SK-N-SH (cell line): ENCODE measurements at regions not wholly inside any gene's neighbourhood (a gene's known extent, or its start where the extent isn't known, plus 50 kb on each side); places are given as distances from the start of the nearest gene placed in this dataset.

Source experiments
- CTCF ChIA-PET: fragments of 300-600, 350-600 bp; formaldehyde crosslinking; extraction: SDS; loops from one replicate; lab custom pipeline; 2021; lab: Yijun Ruan, JAX
- POLR2A ChIA-PET: fragments of 350-600 bp; sonication (Branson Sonifier 250); formaldehyde crosslinking; extraction: SDS; loops from one replicate; lab custom pipeline; 2020; ENCODE audit warnings: antibody characterized with exemption, inconsistent platforms; lab: Yijun Ruan, JAX
- DNase-seq: peaks from one replicate; pipeline ENCODE4 v3.0.0; 2012
- H2AFZ ChIP-seq: fragments of 200-600 bp; sonication (generic); 2 replicates; pipeline ENCODE4 v1.8.1; 2016; ENCODE audit warnings: antibody characterized with exemption, mild to moderate bottlenecking, low read depth
- H3F3A ChIP-seq: fragments of 200-600 bp; sonication (generic); replicated peaks from 2 replicates; pipeline ENCODE3; 2016; ENCODE audit warnings: antibody characterized with exemption, mild to moderate bottlenecking; ENCODE audit not compliant: insufficient read depth
- H3K27ac ChIP-seq, 2 experiments: fragments of 200-500 bp in 1 of 2; fragments of 200-600 bp in 1 of 2; sonication (Bioruptor generic) in 1 of 2; sonication (generic), shearing (Covaris generic) in 1 of 2; 2 replicates each; pipeline versions ENCODE4 v1.5.1 to v1.6.1; 2014 to 2016; ENCODE audit warnings: low read depth in 2 of 2, inconsistent platforms in 1 of 2, low read length in 1 of 2, mild to moderate bottlenecking in 1 of 2, mixed read lengths in 1 of 2
- H3K27me3 ChIP-seq: fragments of 200-600 bp; sonication (generic), shearing (Covaris generic); 2 replicates; pipeline ENCODE4 v1.6.1; 2016; ENCODE audit warnings: mixed run types; ENCODE audit not compliant: insufficient read depth
- H3K36me3 ChIP-seq, 2 experiments: fragments of 200-500 bp in 1 of 2; fragments of 200-600 bp in 1 of 2; sonication (Bioruptor generic) in 1 of 2; sonication (generic) in 1 of 2; replicated peaks in 1 of 2; 2 replicates each; pipeline versions ENCODE3 to v1.5.1; 2014 to 2016; ENCODE audit warnings: low read length in 1 of 2, mild to moderate bottlenecking in 1 of 2; ENCODE audit not compliant: insufficient read depth in 2 of 2, control insufficient read depth in 1 of 2
- H3K4me1 ChIP-seq, 2 experiments: fragments of 200-500 bp in 1 of 2; fragments of 200-600 bp in 1 of 2; sonication (Bioruptor generic) in 1 of 2; sonication (generic), shearing (Covaris generic) in 1 of 2; 2 replicates each; pipeline versions ENCODE4 v1.5.1 to v1.6.1; 2014 to 2016; ENCODE audit warnings: low read depth in 1 of 2, low read length in 1 of 2, mixed run types in 1 of 2; ENCODE audit not compliant: insufficient read depth in 2 of 2, control insufficient read depth in 1 of 2
- H3K4me2 ChIP-seq: fragments of 200-600 bp; sonication (generic), shearing (Covaris generic); 2 replicates; pipeline ENCODE4 v1.6.1; 2017; ENCODE audit warnings: mixed run types
- H3K4me3 ChIP-seq, 2 experiments: fragments of 200-500 bp in 1 of 2; fragments of 200-600 bp in 1 of 2; sonication (Bioruptor generic) in 1 of 2; sonication (generic), shearing (Covaris generic) in 1 of 2; 2 replicates each; pipeline versions ENCODE4 v1.5.1 to v1.8.1; 2014 to 2016; ENCODE audit warnings: low read depth in 2 of 2, inconsistent platforms in 1 of 2, low read length in 1 of 2, mild to moderate bottlenecking in 1 of 2, mixed read lengths in 1 of 2, moderate library complexity in 1 of 2
- H3K79me2 ChIP-seq: fragments of 200-600 bp; sonication (generic); 2 replicates; pipeline ENCODE4 v1.8.1; 2017; ENCODE audit warnings: mild to moderate bottlenecking; ENCODE audit not compliant: insufficient read depth
- H3K9ac ChIP-seq: fragments of 200-600 bp; sonication (generic); 2 replicates; pipeline ENCODE4 v1.6.1; 2017; ENCODE audit warnings: mixed run types
- H3K9me2 ChIP-seq: fragments of 200-600 bp; sonication (generic); 2 replicates; pipeline ENCODE4 v1.6.1; 2017; ENCODE audit warnings: mixed run types
- H3K9me3 ChIP-seq: fragments of 200-600 bp; sonication (generic); 2 replicates; pipeline ENCODE4 v1.6.1; 2017; ENCODE audit warnings: mixed run types, mild to moderate bottlenecking, moderate library complexity
- H4K20me1 ChIP-seq: fragments of 200-600 bp; sonication (generic); 2 replicates; pipeline ENCODE4 v1.6.1; 2017; ENCODE audit warnings: mild to moderate bottlenecking, mixed run types; ENCODE audit not compliant: insufficient read depth
- CHD2 ChIP-seq: fragments of 150-350 bp; IDR thresholded peaks from 2 replicates; pipeline ENCODE4 v1.6.1; 2018; ENCODE audit warnings: low read length; ENCODE audit not compliant: partially characterized antibody
- FOXM1 ChIP-seq: IDR thresholded peaks from 2 replicates; pipeline ENCODE4 v1.4.0; 2012; ENCODE audit warnings: low read depth, mild to moderate bottlenecking
- GABPA ChIP-seq: IDR thresholded peaks from 2 replicates; pipeline ENCODE4 v1.4.0; 2012; ENCODE audit warnings: low read depth, mild to moderate bottlenecking
- JUND ChIP-seq: IDR thresholded peaks from 2 replicates; pipeline ENCODE4 v1.4.0; 2012
- MAX ChIP-seq: IDR thresholded peaks from 2 replicates; pipeline ENCODE4 v1.4.0; 2012; ENCODE audit warnings: low read depth
- MEF2A ChIP-seq: IDR thresholded peaks from 2 replicates; pipeline ENCODE4 v1.4.0; 2012; ENCODE audit warnings: low read depth, borderline replicate concordance
- MXI1 ChIP-seq: IDR thresholded peaks from 2 replicates; pipeline ENCODE4 v1.6.1; 2012; ENCODE audit warnings: mild to moderate bottlenecking, low read depth, low read length, improper control_type of control experiment
- POLR2AphosphoS5 ChIP-seq: IDR thresholded peaks from 2 replicates; pipeline ENCODE4 v1.6.1; 2012; ENCODE audit warnings: low read depth, low read length
- RAD21 ChIP-seq: IDR thresholded peaks from 2 replicates; pipeline ENCODE4 v1.6.1; 2012; ENCODE audit warnings: mild to moderate bottlenecking, low read length
- RCOR1 ChIP-seq: fragments of 150-350 bp; IDR thresholded peaks from 2 replicates; pipeline ENCODE4 v1.6.1; 2017; ENCODE audit warnings: antibody characterized with exemption, low read length
- REST ChIP-seq: IDR thresholded peaks from 2 replicates; pipeline ENCODE4 v1.6.1; 2012; ENCODE audit warnings: mild to moderate bottlenecking, low read depth, low read length, moderate library complexity
- RFX5 ChIP-seq: IDR thresholded peaks from 2 replicates; pipeline ENCODE4 v1.6.1; 2012; ENCODE audit warnings: mild to moderate bottlenecking, improper control_type of control experiment, low read length
- SIN3A ChIP-seq: IDR thresholded peaks from 2 replicates; pipeline ENCODE4 v1.6.1; 2012; ENCODE audit warnings: low read depth, mild to moderate bottlenecking, low read length, moderate library complexity, borderline replicate concordance
- SMC3 ChIP-seq: IDR thresholded peaks from 2 replicates; pipeline ENCODE4 v1.6.1; 2012; ENCODE audit warnings: low read depth, low read length, improper control_type of control experiment
- TAF1 ChIP-seq: IDR thresholded peaks from 2 replicates; pipeline ENCODE4 v1.6.1; 2012; ENCODE audit warnings: low read depth, mild to moderate bottlenecking, low read length, moderate library complexity, borderline replicate concordance
- TCF12 ChIP-seq: IDR thresholded peaks from 2 replicates; pipeline ENCODE4 v1.4.0; 2012
- USF1 ChIP-seq: IDR thresholded peaks from 2 replicates; pipeline ENCODE4 v1.4.0; 2012; ENCODE audit warnings: low read depth, borderline replicate concordance
- YY1 ChIP-seq: IDR thresholded peaks from 2 replicates; pipeline ENCODE4 v1.4.0; 2012; ENCODE audit warnings: low read depth, mild to moderate bottlenecking
- WGBS: methylation state at CpG from one replicate; pipeline ENCODE4 v1.1.6; 2017; ENCODE audit warnings: low lambda C conversion rate; 5-methylcytosine and 5-hydroxymethylcytosine counted together
- TF ChIP-seq, protein P1 (sequence below): fragments of 200-600 bp; sonication (generic); IDR thresholded peaks from 2 replicates; pipeline ENCODE4 v1.6.1; 2017; ENCODE audit warnings: antibody characterized with exemption, mild to moderate bottlenecking, moderate library complexity

DNA sequence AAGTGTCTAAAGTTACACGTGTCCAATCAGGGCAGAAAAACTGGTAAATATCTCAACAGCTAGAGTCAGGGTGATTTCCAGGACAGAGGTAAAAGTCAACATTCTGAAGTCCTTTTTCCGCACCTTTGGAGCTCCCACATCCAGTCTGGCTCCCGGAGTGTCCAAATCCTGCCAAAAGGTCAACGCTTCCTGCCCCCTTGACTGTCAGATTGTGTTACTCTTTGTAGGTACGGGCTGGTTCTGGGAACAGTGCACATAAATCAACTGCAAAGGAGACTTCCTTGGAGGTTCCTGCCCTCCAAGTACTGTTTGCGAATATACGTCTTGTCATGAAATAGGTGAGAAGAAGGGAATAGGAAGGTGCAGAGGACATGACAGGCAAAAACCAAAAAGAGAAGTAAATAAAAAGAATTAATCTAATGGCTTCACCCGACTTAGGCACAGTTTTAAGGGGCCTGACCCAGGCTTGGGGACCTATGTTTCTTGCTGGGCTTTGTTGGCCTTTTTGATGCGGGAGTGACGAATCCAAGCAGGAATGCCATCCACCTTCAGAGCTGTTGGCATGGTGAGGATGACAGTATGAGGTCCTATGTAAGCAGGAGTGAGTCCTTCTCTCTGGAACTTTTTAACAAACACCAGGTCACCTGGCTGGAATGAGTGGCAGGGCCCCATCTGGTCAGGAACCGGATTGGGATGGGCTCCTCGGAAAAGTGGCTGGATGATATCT lies 155.4 kb downstream of the TRIM27 start (continued):
- TF ChIP-seq REST = no peak
- TF ChIP-seq SMC3 = no peak
- no peak for TF ChIP-seq MXI1
- no peak for TF ChIP-seq YY1

DNA sequence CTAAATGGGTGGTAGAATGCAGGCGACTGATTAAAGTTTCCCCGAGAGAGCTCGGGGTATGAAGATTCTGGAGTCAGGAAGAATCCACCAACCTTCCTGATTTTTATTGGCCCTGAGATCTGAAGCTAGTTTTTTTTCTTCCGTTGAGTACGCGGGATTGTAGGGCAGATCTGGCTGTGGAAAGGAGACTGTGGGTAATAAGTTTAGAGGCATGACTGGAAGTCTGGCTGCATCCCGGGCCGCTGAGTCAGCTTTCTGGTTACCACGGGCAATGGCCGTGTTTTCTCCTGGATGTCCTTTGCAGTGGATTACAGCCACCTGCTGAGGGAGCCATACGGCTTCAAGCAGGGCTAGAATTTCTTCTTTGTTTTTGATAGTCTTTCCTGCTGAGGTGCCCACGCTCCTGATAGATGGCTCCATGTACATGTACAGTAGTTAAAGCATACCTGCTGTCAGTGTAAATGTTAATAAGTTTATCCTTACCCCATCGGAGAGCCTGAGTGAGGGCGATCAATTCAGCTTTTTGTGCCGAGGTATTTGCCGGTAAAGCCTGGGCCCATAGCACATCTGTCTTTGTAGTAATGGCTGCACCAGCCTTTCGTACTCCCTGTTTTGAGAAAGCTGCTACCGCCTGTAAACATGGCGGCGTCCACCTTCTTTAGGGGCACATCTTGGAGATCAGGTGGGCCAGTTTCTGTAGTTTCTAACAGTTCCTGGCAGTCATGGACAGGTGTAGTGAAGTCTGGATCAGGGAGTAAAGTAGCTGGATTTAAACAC lies 154.0 kb downstream of the TRIM27 start:
- DNase-seq = no peak
- Histone ChIP-seq H3K9ac (no peak overlapping the region), H4K20me1 (no peaks in the 10 kb centered on the region), H3K9me2 (no peaks in the 10 kb centered on the region), H3K4me3 (no peak overlapping the region), H3K27ac (no peak overlapping the region), H3F3A (no peaks in the 10 kb centered on the region), H2AFZ (no peak overlapping the region), H3K27me3 (peaks cover 96% of the 10 kb centered on the region), H3K4me1 (no peaks in the 10 kb centered on the region), H3K36me3 (no peaks in the 10 kb centered on the region), H3K9me3 (no peaks in the 10 kb centered on the region), H3K4me2 (0 out of 2 replicates have a peak overlapping the region, but pooled peaks have one; percentile 47), H3K79me2 (no peaks in the 10 kb centered on the region)
- 5% methylated on average over 17 of the region's 20 CpGs for WGBS
- ChIA-PET POLR2A (no interaction called here), CTCF (interaction anchor here (1.2 to 1.5 kb wide), 3 partner anchors 11 to 883 kb away, joined by 3 read pairs; no protein-coding TSS in a partner anchor)
- TF ChIP-seq TAF1 (no peak), TCF12 (no peak), GABPA (no peak), REST (no peak), RCOR1 (no peak), FOXM1 (no peak), MAX (no peak), MEF2A (no peak), YY1 (no peak), USF1 (no peak), SIN3A (no peak), RFX5 (no peak), JUND (no peak), RAD21 (peak; percentile 21; the same call in 1 of the 2 replicates), CHD2 (no peak), POLR2AphosphoS5 (no peak)
- TF ChIP-seq, protein P1, sequence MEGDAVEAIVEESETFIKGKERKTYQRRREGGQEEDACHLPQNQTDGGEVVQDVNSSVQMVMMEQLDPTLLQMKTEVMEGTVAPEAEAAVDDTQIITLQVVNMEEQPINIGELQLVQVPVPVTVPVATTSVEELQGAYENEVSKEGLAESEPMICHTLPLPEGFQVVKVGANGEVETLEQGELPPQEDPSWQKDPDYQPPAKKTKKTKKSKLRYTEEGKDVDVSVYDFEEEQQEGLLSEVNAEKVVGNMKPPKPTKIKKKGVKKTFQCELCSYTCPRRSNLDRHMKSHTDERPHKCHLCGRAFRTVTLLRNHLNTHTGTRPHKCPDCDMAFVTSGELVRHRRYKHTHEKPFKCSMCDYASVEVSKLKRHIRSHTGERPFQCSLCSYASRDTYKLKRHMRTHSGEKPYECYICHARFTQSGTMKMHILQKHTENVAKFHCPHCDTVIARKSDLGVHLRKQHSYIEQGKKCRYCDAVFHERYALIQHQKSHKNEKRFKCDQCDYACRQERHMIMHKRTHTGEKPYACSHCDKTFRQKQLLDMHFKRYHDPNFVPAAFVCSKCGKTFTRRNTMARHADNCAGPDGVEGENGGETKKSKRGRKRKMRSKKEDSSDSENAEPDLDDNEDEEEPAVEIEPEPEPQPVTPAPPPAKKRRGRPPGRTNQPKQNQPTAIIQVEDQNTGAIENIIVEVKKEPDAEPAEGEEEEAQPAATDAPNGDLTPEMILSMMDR = peak; percentile 46
